GM23338 (cell line): ENCODE measurements at regions not wholly inside any gene's neighbourhood (a gene's known extent, or its start where the extent isn't known, plus 50 kb on each side); places are given as distances from the start of the nearest gene placed in this dataset.

ENCODE experiments used
- ATAC-seq: fragments of 200-7000 bp; cut with Tn5 transposase; 3 replicates; pipeline ENCODE4 v1.9.1; 2020
- DNase-seq: peaks from one replicate; pipeline ENCODE4 v3.0.0-alpha.2; 2015; ENCODE audit warnings: low spot score
- H2AFZ ChIP-seq: fragments of 200-600 bp; sonication (generic); 2 replicates; pipeline ENCODE4 v1.8.0; 2016; ENCODE audit warnings: antibody characterized with exemption, mild to moderate bottlenecking, moderate library complexity
- H3F3A ChIP-seq: fragments of 200-600 bp; sonication (generic); replicated peaks from 2 replicates; pipeline ENCODE4 v1.8.0; 2017; ENCODE audit warnings: antibody characterized with exemption, mixed run types, low read depth
- H3K27ac ChIP-seq: fragments of 200-600 bp; sonication (generic); 2 replicates; pipeline ENCODE4 v1.6.1; 2016; ENCODE audit warnings: low read depth
- H3K27me3 ChIP-seq: fragments of 200-600 bp; sonication (generic); 2 replicates; pipeline ENCODE4 v1.8.0; 2016; ENCODE audit warnings: mild to moderate bottlenecking, mixed run types, moderate library complexity; ENCODE audit not compliant: insufficient read depth
- H3K36me3 ChIP-seq: fragments of 200-600 bp; sonication (generic); 2 replicates; pipeline ENCODE4 v1.8.0; 2016; ENCODE audit warnings: mild to moderate bottlenecking; ENCODE audit not compliant: insufficient read depth
- H3K4me1 ChIP-seq: fragments of 200-600 bp; sonication (generic); 2 replicates; pipeline ENCODE4 v1.8.0; 2016; ENCODE audit warnings: mild to moderate bottlenecking, moderate library complexity; ENCODE audit not compliant: insufficient read depth
- H3K4me2 ChIP-seq: fragments of 200-600 bp; sonication (generic); 2 replicates; pipeline ENCODE4 v1.7.1; 2017; ENCODE audit warnings: mixed run types
- H3K4me3 ChIP-seq: fragments of 200-600 bp; sonication (generic); 2 replicates; pipeline ENCODE4 v1.6.1; 2016; ENCODE audit warnings: mixed run types
- H3K79me2 ChIP-seq: fragments of 200-600 bp; sonication (generic); replicated peaks from 2 replicates; pipeline ENCODE4 v1.8.0; 2017; ENCODE audit warnings: mild to moderate bottlenecking; ENCODE audit not compliant: insufficient read depth
- H3K9me2 ChIP-seq: fragments of 200-600 bp; sonication (generic); 2 replicates; pipeline ENCODE4 v1.8.0; 2017; ENCODE audit not compliant: insufficient read depth
- H4K20me1 ChIP-seq: fragments of 200-600 bp; sonication (generic); replicated peaks from 2 replicates; pipeline ENCODE4 v1.8.0; 2017; ENCODE audit warnings: mild to moderate bottlenecking; ENCODE audit not compliant: insufficient read depth
- H3K27ac Mint-ChIP-seq: 2 replicates; pipeline ENCODE4 v1.8.0; 2020; ENCODE audit warnings: inconsistent platforms, mild to moderate bottlenecking, moderate library complexity, mixed read lengths
- H3K27me3 Mint-ChIP-seq: 3 replicates; pipeline ENCODE4 v1.8.0; 2022; ENCODE audit warnings: low read depth, mild to moderate bottlenecking, moderate library complexity, mixed read lengths, inconsistent platforms; ENCODE audit not compliant: insufficient read depth, poor library complexity
- H3K36me3 Mint-ChIP-seq: 3 replicates; pipeline ENCODE4 v1.8.0; 2021; ENCODE audit warnings: low read depth, mild to moderate bottlenecking, inconsistent platforms, moderate library complexity, mixed read lengths
- H3K4me1 Mint-ChIP-seq: 3 replicates; pipeline ENCODE4 v1.8.0; 2020; ENCODE audit warnings: mild to moderate bottlenecking, inconsistent platforms, mixed read lengths
- H3K4me3 Mint-ChIP-seq: 3 replicates; pipeline ENCODE4 v1.8.0; 2021; ENCODE audit warnings: moderate library complexity, mild to moderate bottlenecking, inconsistent platforms, mixed read lengths
- H3K9me3 Mint-ChIP-seq: 3 replicates; pipeline ENCODE4 v1.8.0; 2020; ENCODE audit warnings: moderate library complexity, mild to moderate bottlenecking, inconsistent platforms, mixed read lengths
- CREB1 ChIP-seq: fragments of 250-450 bp; sonication (Bioruptor Pico); IDR thresholded peaks from 2 replicates; pipeline ENCODE4 v1.5.0; 2020; ENCODE audit warnings: low read depth, mild to moderate bottlenecking, moderate library complexity
- CTCF ChIP-seq, 2 experiments: fragments of 200-600 bp in 1 of 2; sonication (generic) in 1 of 2; conservative IDR thresholded peaks; 2 replicates each; pipeline versions ENCODE4 v1.5.1 to v1.6.1; 2016 to 2017; ENCODE audit warnings: antibody characterized with exemption in 2 of 2, low read depth in 2 of 2, mild to moderate bottlenecking in 2 of 2, moderate library complexity in 1 of 2
- ETS1 ChIP-seq: IDR thresholded peaks from 2 replicates; pipeline ENCODE4 v1.6.1; 2016; ENCODE audit warnings: antibody characterized with exemption
- EZH2 ChIP-seq: fragments of 200-600 bp; sonication (generic); IDR thresholded peaks from one replicate; pipeline ENCODE4 v1.8.0; 2017; ENCODE audit warnings: antibody characterized with exemption, mild to moderate bottlenecking, low read depth; ENCODE audit not compliant: unreplicated experiment
- EZH2phosphoT487 ChIP-seq: fragments of 200-600 bp; sonication (generic); IDR thresholded peaks from one replicate; pipeline ENCODE4 v1.8.1; 2018; ENCODE audit warnings: antibody characterized with exemption; ENCODE audit not compliant: unreplicated experiment
- JUNB ChIP-seq: IDR thresholded peaks from one replicate; pipeline ENCODE4 v1.6.1; 2016; ENCODE audit warnings: antibody characterized with exemption; ENCODE audit not compliant: unreplicated experiment
- NANOG ChIP-seq: IDR thresholded peaks from 2 replicates; pipeline ENCODE4 v1.6.1; 2016; ENCODE audit warnings: antibody characterized with exemption, borderline replicate concordance
- POLR2AphosphoS5 ChIP-seq: IDR thresholded peaks from 2 replicates; pipeline ENCODE4 v1.6.1; 2016; ENCODE audit warnings: antibody characterized with exemption, low read depth
- REST ChIP-seq: IDR thresholded peaks from one replicate; pipeline ENCODE4 v1.6.1; 2018; ENCODE audit warnings: antibody characterized with exemption; ENCODE audit not compliant: unreplicated experiment
- STAT1 ChIP-seq: IDR thresholded peaks from one replicate; pipeline ENCODE4 v1.6.1; 2016; ENCODE audit warnings: antibody characterized with exemption; ENCODE audit not compliant: unreplicated experiment
- ZNF114 ChIP-seq: fragments of 250-450 bp; sonication (Bioruptor Pico); IDR thresholded peaks from 2 replicates; pipeline ENCODE4 v1.5.0; 2020; ENCODE audit warnings: mild to moderate bottlenecking, moderate library complexity
- ZNF331 ChIP-seq: fragments of 250-450 bp; sonication (Bioruptor Pico); IDR thresholded peaks from 2 replicates; pipeline ENCODE4 v1.5.0; 2020; ENCODE audit warnings: low read depth, mild to moderate bottlenecking, moderate library complexity
- ZNF462 ChIP-seq: fragments of 250-450 bp; sonication (Bioruptor Pico); IDR thresholded peaks from 2 replicates; pipeline ENCODE4 v1.5.0; 2020; ENCODE audit warnings: mild to moderate bottlenecking, moderate library complexity

GRCh38 chr12:30364822-30365221 is 330.8 kb downstream of the IPO8 start:
- H2AFZ ChIP-seq: no peak overlapping the region
- no peaks in the 10 kb centered on the region for H3K4me1 ChIP-seq
- Mint-ChIP-seq H3K4me1 (no peaks in the 10 kb centered on the region), H3K36me3 (peaks cover 13% of the 10 kb centered on the region), H3K9me3 (peaks cover 59% of the 10 kb centered on the region), H3K27ac (no peak overlapping the region), H3K4me3 (no peak overlapping the region), H3K27me3 (peaks cover 3% of the 10 kb centered on the region)
- no peak overlapping the region for H3K4me3 ChIP-seq
- no peaks in the 10 kb centered on the region; the same call in 1 of the 2 replicates for H3K36me3 ChIP-seq
- H3K9me2 ChIP-seq: no peaks in the 10 kb centered on the region
- no peaks in the 10 kb centered on the region for H3K27me3 ChIP-seq
- H3K27ac ChIP-seq: no peak overlapping the region
- H3K79me2 ChIP-seq: no peaks in the 10 kb centered on the region
- no peak for DNase-seq
- no peaks in the 10 kb centered on the region for H4K20me1 ChIP-seq
- no peaks in the 10 kb centered on the region for H3F3A ChIP-seq
- TF ChIP-seq POLR2AphosphoS5: no peak
- no peak for TF ChIP-seq JUNB
- TF ChIP-seq STAT1: no peak
- TF ChIP-seq ZNF114 (CRISPR knock-in tag): no peak
- TF ChIP-seq CTCF (conservative IDR thresholded peaks at IDR 0.05; ENCODE audit: low read depth in 2 of 2): no peak
- no peak for TF ChIP-seq CREB1 (CRISPR knock-in tag)
- no peak for TF ChIP-seq ZNF462 (CRISPR knock-in tag)
- TF ChIP-seq EZH2phosphoT487: no peak
- TF ChIP-seq EZH2: no peak
- TF ChIP-seq NANOG: no peak
- TF ChIP-seq ZNF331 (CRISPR knock-in tag): no peak
- no peak for TF ChIP-seq REST
- no peak for TF ChIP-seq ETS1
- no peak for ATAC-seq
- no peak overlapping the region for H3K4me2 ChIP-seq
